H1 (cell line): ENCODE measurements at regions not wholly inside any gene's neighbourhood (a gene's known extent, or its start where the extent isn't known, plus 50 kb on each side); places are given as distances from the start of the nearest gene placed in this dataset.

Experiments
- CHD7 ChIP-seq: fragments of 300-600 bp; sonication (generic); IDR thresholded peaks from 2 replicates; pipeline ENCODE4 v1.7.1; 2012; ENCODE audit warnings: low read length, moderate library complexity, mild to moderate bottlenecking, inconsistent platforms; ENCODE audit not compliant: insufficient replicate concordance
- EP300 ChIP-seq, 2 experiments: IDR thresholded peaks; 1 replicate in 1 of 2; 2 replicates in 1 of 2; pipeline ENCODE4 v1.6.1; 2011 to 2012; ENCODE audit warnings: low read depth in 2 of 2, low read length in 2 of 2, mild to moderate bottlenecking in 2 of 2, borderline replicate concordance in 1 of 2, inconsistent platforms in 1 of 2, moderate library complexity in 1 of 2
- NANOG ChIP-seq: IDR thresholded peaks from 2 replicates; pipeline ENCODE4 v1.6.1; 2011; ENCODE audit warnings: low read length, low read depth, mild to moderate bottlenecking, inconsistent platforms; ENCODE audit not compliant: insufficient read depth, poor library complexity, severe bottlenecking
- SIX5 ChIP-seq: IDR thresholded peaks from 2 replicates; pipeline ENCODE4 v1.6.1; 2011; ENCODE audit warnings: mild to moderate bottlenecking, low read depth, low read length
- TAF1 ChIP-seq: IDR thresholded peaks from 2 replicates; pipeline ENCODE4 v1.6.1; 2011; ENCODE audit warnings: mild to moderate bottlenecking, low read depth, low read length
- USF2 ChIP-seq: IDR thresholded peaks from 2 replicates; pipeline ENCODE4 v1.6.1; 2011; ENCODE audit warnings: low read length, improper control_type of control experiment
- TF ChIP-seq, protein P1 (sequence below): IDR thresholded peaks from 2 replicates; pipeline ENCODE4 v1.6.1; 2011; ENCODE audit warnings: low read depth, mild to moderate bottlenecking, low read length; ENCODE audit not compliant: insufficient read depth

DNA sequence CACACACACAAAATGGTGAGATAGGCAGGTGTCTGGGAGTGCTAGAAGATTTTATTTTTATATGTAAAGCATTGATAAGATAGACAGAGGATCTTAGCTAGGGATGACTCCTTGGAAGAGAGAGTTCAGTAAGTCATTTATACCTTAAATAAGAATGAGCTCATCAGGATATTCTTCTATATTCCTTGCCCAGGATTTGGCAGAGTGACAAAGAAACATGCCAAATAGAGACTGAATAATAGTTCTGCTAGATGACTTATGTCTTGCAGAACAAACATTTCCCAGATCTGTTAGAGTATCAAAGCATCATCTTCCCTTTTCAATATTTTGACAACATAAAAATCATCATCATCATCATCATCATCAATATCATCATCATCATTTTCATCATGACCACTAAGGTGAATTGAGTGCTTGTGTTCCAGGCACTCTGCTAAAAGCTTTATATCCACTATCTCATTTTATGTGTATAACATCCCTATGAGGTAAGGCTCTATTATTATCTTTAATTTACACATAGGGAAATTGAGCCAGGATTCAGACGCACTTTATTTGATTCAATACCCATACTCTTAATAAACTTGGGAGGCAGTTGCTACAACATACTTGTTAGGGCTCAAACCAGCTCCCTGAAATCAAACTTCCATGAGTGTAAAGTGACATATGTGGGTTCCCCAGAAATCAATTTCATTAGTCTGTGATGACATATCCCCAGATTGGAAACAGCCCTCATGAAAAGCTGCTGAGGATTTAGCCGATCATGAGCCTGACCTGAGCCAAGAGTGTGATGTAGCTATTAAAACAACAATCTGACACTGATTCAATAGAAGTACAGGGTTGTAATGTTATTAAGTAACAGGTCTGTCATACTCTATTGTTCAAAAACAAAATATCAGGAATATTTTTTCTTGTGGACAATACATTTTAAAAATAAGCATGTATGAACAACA is 176.3 kb upstream of the SEMA6A start (continued):
- no peak for TF ChIP-seq CHD7
- no peak for TF ChIP-seq SIX5
- no peak for TF ChIP-seq USF2
- TF ChIP-seq, protein P1, sequence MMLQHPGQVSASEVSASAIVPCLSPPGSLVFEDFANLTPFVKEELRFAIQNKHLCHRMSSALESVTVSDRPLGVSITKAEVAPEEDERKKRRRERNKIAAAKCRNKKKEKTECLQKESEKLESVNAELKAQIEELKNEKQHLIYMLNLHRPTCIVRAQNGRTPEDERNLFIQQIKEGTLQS: no peak
- TF ChIP-seq EP300 (IDR thresholded peaks at IDR 0.05; ENCODE audit: borderline replicate concordance in 1 of 2, low read depth in 2 of 2, low read length in 2 of 2): no peak
- no peak for TF ChIP-seq TAF1
- no peak for TF ChIP-seq NANOG
